KMS-11 (cell line): ENCODE measurements at regions not wholly inside any gene's neighbourhood (a gene's known extent, or its start where the extent isn't known, plus 50 kb on each side); places are given as distances from the start of the nearest gene placed in this dataset.

Experiments
- H2AFZ ChIP-seq: fragments of 200-600 bp; sonication (generic); 2 replicates; pipeline ENCODE4 v1.6.1; 2016; ENCODE audit warnings: antibody characterized with exemption, mixed run types, low read depth
- H3K27ac ChIP-seq: fragments of 200-600 bp; sonication (generic); 2 replicates; pipeline ENCODE4 v1.6.1; 2016; ENCODE audit warnings: mild to moderate bottlenecking, mixed run types
- H3K27me3 ChIP-seq: fragments of 200-600 bp; sonication (generic); 2 replicates; pipeline ENCODE4 v1.6.1; 2017; ENCODE audit warnings: mild to moderate bottlenecking, low read depth, mixed run types, moderate library complexity; ENCODE audit not compliant: insufficient read depth
- H3K36me3 ChIP-seq: fragments of 200-600 bp; sonication (generic); 2 replicates; pipeline ENCODE4 v1.6.1; 2017; ENCODE audit warnings: mild to moderate bottlenecking, mixed run types; ENCODE audit not compliant: insufficient read depth
- H3K4me1 ChIP-seq: fragments of 200-600 bp; sonication (generic); 2 replicates; pipeline ENCODE4 v1.6.1; 2016; ENCODE audit warnings: mild to moderate bottlenecking, low read depth, mixed run types; ENCODE audit not compliant: poor library complexity, severe bottlenecking
- H3K4me2 ChIP-seq: fragments of 200-600 bp; sonication (generic); 2 replicates; pipeline ENCODE4 v1.7.0; 2016; ENCODE audit warnings: mild to moderate bottlenecking, mixed run types
- H3K4me3 ChIP-seq: fragments of 200-600 bp; sonication (generic); IDR thresholded peaks from 2 replicates; pipeline ENCODE4 v1.6.1; 2017; ENCODE audit warnings: low read depth, low read length, mixed read lengths; ENCODE audit not compliant: insufficient read depth
- H3K79me2 ChIP-seq: fragments of 200-600 bp; sonication (generic); 2 replicates; pipeline ENCODE4 v1.6.1; 2016; ENCODE audit warnings: low read depth, mixed run types; ENCODE audit not compliant: insufficient read depth
- H3K9ac ChIP-seq: fragments of 200-600 bp; sonication (generic); 2 replicates; pipeline ENCODE4 v1.6.1; 2016; ENCODE audit warnings: mild to moderate bottlenecking, mixed run types
- H4K20me1 ChIP-seq: fragments of 200-600 bp; sonication (generic); 2 replicates; pipeline ENCODE4 v1.6.1; 2016; ENCODE audit warnings: mild to moderate bottlenecking, mixed run types; ENCODE audit not compliant: insufficient read depth
- TF ChIP-seq, protein P1 (sequence below): fragments of 200-600 bp; sonication (generic); conservative IDR thresholded peaks from 2 replicates; pipeline ENCODE4 v1.6.1; 2017; ENCODE audit warnings: low read depth, mild to moderate bottlenecking, antibody characterized with exemption, low read length, moderate library complexity, mixed read lengths

DNA sequence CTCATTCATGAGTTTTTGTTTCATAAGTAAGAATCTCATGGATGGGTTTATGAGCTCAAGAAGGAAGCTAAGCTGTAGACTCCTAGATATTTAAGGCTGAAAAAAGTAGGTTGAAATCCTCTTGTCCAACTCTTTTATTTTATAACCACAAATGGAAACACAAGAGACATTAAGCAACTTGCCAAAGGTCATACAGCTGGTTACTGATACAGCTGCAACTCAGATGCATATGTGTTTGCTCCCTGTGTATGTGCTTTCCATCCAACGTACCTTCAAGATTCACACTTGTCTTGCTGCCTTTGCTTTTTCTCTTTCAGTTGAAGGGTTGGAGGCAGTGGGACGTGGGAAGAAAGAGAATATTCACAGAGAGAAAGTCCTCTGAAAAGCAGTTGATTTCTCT, 153.5 kb upstream of the STMND1 start:
- Histone ChIP-seq H3K4me2 (no peak overlapping the region), H3K27ac (no peak overlapping the region), H3K4me1 (peaks cover 10% of the 10 kb centered on the region), H3K79me2 (no peaks in the 10 kb centered on the region), H4K20me1 (no peaks in the 10 kb centered on the region), H3K9ac (no peak overlapping the region), H2AFZ (no peak overlapping the region), H3K36me3 (no peaks in the 10 kb centered on the region), H3K4me3 (no peak overlapping the region), H3K27me3 (no peaks in the 10 kb centered on the region)
- TF ChIP-seq, protein P1, sequence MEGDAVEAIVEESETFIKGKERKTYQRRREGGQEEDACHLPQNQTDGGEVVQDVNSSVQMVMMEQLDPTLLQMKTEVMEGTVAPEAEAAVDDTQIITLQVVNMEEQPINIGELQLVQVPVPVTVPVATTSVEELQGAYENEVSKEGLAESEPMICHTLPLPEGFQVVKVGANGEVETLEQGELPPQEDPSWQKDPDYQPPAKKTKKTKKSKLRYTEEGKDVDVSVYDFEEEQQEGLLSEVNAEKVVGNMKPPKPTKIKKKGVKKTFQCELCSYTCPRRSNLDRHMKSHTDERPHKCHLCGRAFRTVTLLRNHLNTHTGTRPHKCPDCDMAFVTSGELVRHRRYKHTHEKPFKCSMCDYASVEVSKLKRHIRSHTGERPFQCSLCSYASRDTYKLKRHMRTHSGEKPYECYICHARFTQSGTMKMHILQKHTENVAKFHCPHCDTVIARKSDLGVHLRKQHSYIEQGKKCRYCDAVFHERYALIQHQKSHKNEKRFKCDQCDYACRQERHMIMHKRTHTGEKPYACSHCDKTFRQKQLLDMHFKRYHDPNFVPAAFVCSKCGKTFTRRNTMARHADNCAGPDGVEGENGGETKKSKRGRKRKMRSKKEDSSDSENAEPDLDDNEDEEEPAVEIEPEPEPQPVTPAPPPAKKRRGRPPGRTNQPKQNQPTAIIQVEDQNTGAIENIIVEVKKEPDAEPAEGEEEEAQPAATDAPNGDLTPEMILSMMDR, result no peak

DNA sequence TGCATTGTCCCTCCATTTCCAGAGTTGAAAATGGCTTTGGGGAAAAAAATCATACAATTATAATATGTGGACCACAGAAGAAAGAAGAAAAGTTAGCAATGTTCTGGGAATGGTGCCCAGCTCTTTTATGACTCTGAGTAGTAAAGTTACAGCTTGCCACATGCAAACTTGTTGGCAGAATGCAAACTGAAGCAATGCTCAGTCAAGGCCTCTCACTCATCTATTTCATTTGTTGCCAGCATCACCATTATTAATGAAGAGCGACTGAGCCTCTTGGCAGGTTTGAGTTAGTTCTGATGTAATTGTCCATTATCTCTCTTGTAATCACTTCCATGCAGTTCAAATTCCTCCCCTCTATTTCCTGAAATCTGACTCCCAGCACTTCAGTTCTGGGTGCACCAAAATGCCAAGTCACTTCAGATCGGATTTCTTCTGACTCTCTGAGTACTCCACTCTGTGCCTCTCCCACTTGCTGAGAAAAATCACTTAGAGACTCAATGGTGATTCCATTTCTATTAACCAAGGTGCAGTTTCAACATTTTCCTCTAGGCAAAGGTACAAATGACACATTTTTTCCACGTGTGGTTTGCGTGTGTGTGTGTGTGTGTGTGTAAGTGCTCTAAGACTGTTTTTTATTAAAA, 154.4 kb upstream of the STMND1 start:
- no peak overlapping the region for H3K4me2 ChIP-seq
- H3K36me3 ChIP-seq, result no peaks in the 10 kb centered on the region
- TF ChIP-seq, protein P1, result no peak
- no peaks in the 10 kb centered on the region for H4K20me1 ChIP-seq
- peaks cover 10% of the 10 kb centered on the region for H3K4me1 ChIP-seq
- H3K27ac ChIP-seq, result no peak overlapping the region
- no peak overlapping the region for H3K9ac ChIP-seq
- H2AFZ ChIP-seq, result no peak overlapping the region
- no peaks in the 10 kb centered on the region for H3K79me2 ChIP-seq
- H3K27me3 ChIP-seq, result no peaks in the 10 kb centered on the region
- H3K4me3 ChIP-seq, result no peak overlapping the region

DNA sequence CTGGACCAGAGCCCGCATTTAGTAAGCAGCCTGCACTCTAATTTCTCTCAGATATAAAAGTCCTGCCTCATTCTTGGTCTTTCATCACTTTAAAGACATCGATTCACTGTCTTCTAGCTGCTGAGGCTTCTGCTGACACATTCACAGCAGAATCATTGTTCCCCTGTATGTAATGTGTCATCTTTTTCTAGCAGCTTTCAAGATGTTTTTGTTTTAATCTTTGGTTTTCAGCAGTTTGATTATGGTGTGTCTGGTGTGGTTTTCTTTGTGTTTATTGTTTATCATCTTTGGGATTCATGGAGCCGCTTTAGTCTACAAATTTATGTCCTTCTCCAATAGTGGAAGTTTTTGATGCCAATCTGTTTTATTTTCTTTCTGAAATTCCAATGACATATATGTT, 157.3 kb upstream of the STMND1 start:
- H3K27me3 ChIP-seq, result no peaks in the 10 kb centered on the region
- H3K4me2 ChIP-seq, result no peak overlapping the region
- H3K27ac ChIP-seq, result no peak overlapping the region
- no peak overlapping the region for H3K9ac ChIP-seq
- no peaks in the 10 kb centered on the region for H3K4me1 ChIP-seq
- no peaks in the 10 kb centered on the region for H3K36me3 ChIP-seq
- H2AFZ ChIP-seq, result no peak overlapping the region
- no peak overlapping the region for H3K4me3 ChIP-seq
- H3K79me2 ChIP-seq, result no peaks in the 10 kb centered on the region
- TF ChIP-seq, protein P1, result no peak
- no peaks in the 10 kb centered on the region for H4K20me1 ChIP-seq

DNA sequence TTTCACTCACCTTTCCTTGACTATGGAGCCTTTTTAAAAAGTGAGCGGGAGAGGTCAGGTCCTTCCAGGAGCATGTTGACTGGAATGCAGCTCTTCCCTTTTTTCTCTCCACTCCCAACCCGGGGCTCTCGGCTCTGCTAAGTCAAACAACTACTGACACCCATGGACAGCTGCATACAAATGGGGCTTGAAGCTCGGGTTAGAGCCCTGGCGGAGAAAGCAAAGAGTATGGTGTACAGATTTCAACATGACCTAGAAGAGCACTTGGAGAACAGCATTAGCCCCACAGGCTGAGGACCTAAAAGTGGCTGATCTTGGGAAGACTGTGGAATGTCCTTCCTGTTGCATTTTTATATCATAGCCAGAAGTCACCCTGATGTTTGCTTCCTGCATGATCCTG, 162.0 kb upstream of the STMND1 start:
- Histone ChIP-seq H3K79me2 (no peaks in the 10 kb centered on the region), H3K4me1 (no peaks in the 10 kb centered on the region), H2AFZ (no peak overlapping the region), H3K4me2 (no peak overlapping the region), H4K20me1 (no peaks in the 10 kb centered on the region), H3K27me3 (no peaks in the 10 kb centered on the region), H3K36me3 (no peaks in the 10 kb centered on the region), H3K4me3 (no peak overlapping the region), H3K27ac (no peak overlapping the region), H3K9ac (no peak overlapping the region)
- TF ChIP-seq, protein P1, result no peak
